ENCODE measurements at regions not wholly inside any gene's neighbourhood (a gene's known extent, or its start where the extent isn't known, plus 50 kb on each side); places are given as distances from the start of the nearest gene placed in this dataset.

GRCh38 chr6:9831783-9832182 is 583.1 kb downstream of the TFAP2A start:
- Histone ChIP-seq H3K79me2 (ENCODE audit: insufficient read depth, low read length) (no peaks in the 10 kb centered on the region), H3K4me2 (ENCODE audit: low read length) (no peak overlapping the region), H3K36me3 (ENCODE audit: control insufficient read depth in 1 of 2, insufficient read depth in 2 of 2, low read length in 2 of 2) (no peaks in the 10 kb centered on the region), H3K27ac (ENCODE audit: low read depth, low read length) (no peak overlapping the region), H3K9me2 (ENCODE audit: insufficient read depth) (no peaks in the 10 kb centered on the region), H3K9ac (ENCODE audit: low read length) (no peak overlapping the region), H3K4me1 (ENCODE audit: control insufficient read depth in 1 of 2, insufficient read depth in 2 of 2, low read length in 2 of 2) (no peaks in the 10 kb centered on the region), H3K9me3 (ENCODE audit: control insufficient read depth in 1 of 2, insufficient read depth in 1 of 2, low read depth in 1 of 2, low read length in 2 of 2) (no peaks in the 10 kb centered on the region), H4K20me1 (ENCODE audit: insufficient read depth) (no peaks in the 10 kb centered on the region), H3K4me3 (replicated peaks in 1 of 2; ENCODE audit: low read depth in 1 of 2, low read length in 2 of 2) (no peak overlapping the region), H3K27me3 (ENCODE audit: insufficient read depth, low read length) (no peaks in the 10 kb centered on the region), H2AFZ (ENCODE audit: low read depth, low read length, poor library complexity, severe bottlenecking) (no peak overlapping the region)
- ChIA-PET POLR2A (no interaction called here), CTCF (no interaction called here), RAD21 (ENCODE audit: low non-redundant PET in 1 of 2, low total read pairs in 2 of 2, uncharacterized antibody in 2 of 2, unreplicated experiment in 2 of 2) (no interaction called here)
- ATAC-seq = no peak
- BruUV-seq (replicated peaks) = no TSS peak
- intact Hi-C loops (cut with micrococcal nuclease) = no loop called here
- DNase-seq (ENCODE audit: low read depth, low spot score) = no peak
- TF ChIP-seq EZH2 (IDR thresholded peaks at IDR 0.05) = no peak
- TF ChIP-seq ZFX (IDR thresholded peaks at IDR 0.05) = no peak
- no peak for TF ChIP-seq EGR1 (IDR thresholded peaks at IDR 0.05; ENCODE audit: low read depth)
- no peak for TF ChIP-seq SRF (IDR thresholded peaks at IDR 0.05; ENCODE audit: low read depth)
- TF ChIP-seq SIN3A (IDR thresholded peaks at IDR 0.05; ENCODE audit: low read depth) = no peak
- TF ChIP-seq POLR2A (IDR thresholded peaks at IDR 0.05; ENCODE audit: borderline replicate concordance, extremely low read depth, insufficient read depth, insufficient read length) = no peak
- no peak for TF ChIP-seq ELF1 (IDR thresholded peaks at IDR 0.05; ENCODE audit: borderline replicate concordance, low read depth)
- TF ChIP-seq SP1 (IDR thresholded peaks at IDR 0.05; ENCODE audit: low read depth) = no peak
- no peak for TF ChIP-seq ATF3 (IDR thresholded peaks at IDR 0.05)

- ATAC-seq = no peak
- POLR2A ChIA-PET = no interaction called here
- no peaks in the 10 kb centered on the region for H3K9me2 ChIP-seq (ENCODE audit: insufficient read depth)
- no peak overlapping the region for H3K4me3 ChIP-seq (replicated peaks in 1 of 2; ENCODE audit: low read depth in 1 of 2, low read length in 2 of 2)
- no peaks in the 10 kb centered on the region for H3K27me3 ChIP-seq (ENCODE audit: insufficient read depth, low read length)
- TF ChIP-seq RAD21 (IDR thresholded peaks at IDR 0.05; ENCODE audit: low read depth) (no peak), ATF3 (IDR thresholded peaks at IDR 0.05) (no peak), EZH2 (IDR thresholded peaks at IDR 0.05) (no peak), ZNF274 (IDR thresholded peaks at IDR 0.05; ENCODE audit: low read depth, low read length) (no peak), REST (IDR thresholded peaks at IDR 0.05; ENCODE audit: low read depth) (no peak), POLR2AphosphoS5 (IDR thresholded peaks at IDR 0.05; ENCODE audit: low read depth, low read length) (no peak), YY1 (IDR thresholded peaks at IDR 0.05; ENCODE audit: extremely low read depth, insufficient replicate concordance, low read depth, low read length) (no peak), TCF7L2 (IDR thresholded peaks at IDR 0.05; ENCODE audit: borderline replicate concordance, extremely low read depth, insufficient read depth, insufficient read length) (no peak), EGR1 (IDR thresholded peaks at IDR 0.05; ENCODE audit: low read depth) (no peak), EZH2phosphoT487 (IDR thresholded peaks at IDR 0.05; ENCODE audit: borderline replicate concordance) (no peak)
- TF ChIP-seq, protein P1, sequence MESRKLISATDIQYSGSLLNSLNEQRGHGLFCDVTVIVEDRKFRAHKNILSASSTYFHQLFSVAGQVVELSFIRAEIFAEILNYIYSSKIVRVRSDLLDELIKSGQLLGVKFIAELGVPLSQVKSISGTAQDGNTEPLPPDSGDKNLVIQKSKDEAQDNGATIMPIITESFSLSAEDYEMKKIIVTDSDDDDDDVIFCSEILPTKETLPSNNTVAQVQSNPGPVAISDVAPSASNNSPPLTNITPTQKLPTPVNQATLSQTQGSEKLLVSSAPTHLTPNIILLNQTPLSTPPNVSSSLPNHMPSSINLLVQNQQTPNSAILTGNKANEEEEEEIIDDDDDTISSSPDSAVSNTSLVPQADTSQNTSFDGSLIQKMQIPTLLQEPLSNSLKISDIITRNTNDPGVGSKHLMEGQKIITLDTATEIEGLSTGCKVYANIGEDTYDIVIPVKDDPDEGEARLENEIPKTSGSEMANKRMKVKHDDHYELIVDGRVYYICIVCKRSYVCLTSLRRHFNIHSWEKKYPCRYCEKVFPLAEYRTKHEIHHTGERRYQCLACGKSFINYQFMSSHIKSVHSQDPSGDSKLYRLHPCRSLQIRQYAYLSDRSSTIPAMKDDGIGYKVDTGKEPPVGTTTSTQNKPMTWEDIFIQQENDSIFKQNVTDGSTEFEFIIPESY (IDR thresholded peaks at IDR 0.05; ENCODE audit: extremely low read depth, insufficient replicate concordance, low read length) = no peak
- H3K27ac ChIP-seq (ENCODE audit: low read depth, low read length) = no peak overlapping the region
- CTCF ChIA-PET = no interaction called here
- H3K4me2 ChIP-seq (ENCODE audit: low read length) = no peak overlapping the region
- no peaks in the 10 kb centered on the region for H4K20me1 ChIP-seq (ENCODE audit: insufficient read depth)
- RAD21 ChIA-PET (ENCODE audit: low non-redundant PET in 1 of 2, low total read pairs in 2 of 2, uncharacterized antibody in 2 of 2, unreplicated experiment in 2 of 2) = no interaction called here
- BruUV-seq (replicated peaks) = no TSS peak
- intact Hi-C loops (cut with micrococcal nuclease) = no loop called here
- no peak overlapping the region for H3K9ac ChIP-seq (ENCODE audit: low read length)
- no peaks in the 10 kb centered on the region for H3K4me1 ChIP-seq (ENCODE audit: control insufficient read depth in 1 of 2, insufficient read depth in 2 of 2, low read length in 2 of 2)
- H3K36me3 ChIP-seq (ENCODE audit: control insufficient read depth in 1 of 2, insufficient read depth in 2 of 2, low read length in 2 of 2) = no peaks in the 10 kb centered on the region
- DNase-seq (ENCODE audit: low read depth, low spot score) = no peak
- H2AFZ ChIP-seq (ENCODE audit: low read depth, low read length, poor library complexity, severe bottlenecking) = no peak overlapping the region
- no peaks in the 10 kb centered on the region for H3K79me2 ChIP-seq (ENCODE audit: insufficient read depth, low read length)
- no peaks in the 10 kb centered on the region for H3K9me3 ChIP-seq (ENCODE audit: control insufficient read depth in 1 of 2, insufficient read depth in 1 of 2, low read depth in 1 of 2, low read length in 2 of 2)
Measured at GRCh38 chr6:9830808-9831207, 584.1 kb downstream of the TFAP2A start.
